CD4-positive, alpha-beta T cell treated with Interleukin-6 for 4 hours (primary cell): ENCODE measurements at regions not wholly inside any gene's neighbourhood (a gene's known extent, or its start where the extent isn't known, plus 50 kb on each side); places are given as distances from the start of the nearest gene placed in this dataset.

ENCODE experiments used
- DNase-seq: peaks from one replicate; pipeline ENCODE4 v3.0.0-alpha.2; 2020; ENCODE audit warnings: mixed read lengths

DNA sequence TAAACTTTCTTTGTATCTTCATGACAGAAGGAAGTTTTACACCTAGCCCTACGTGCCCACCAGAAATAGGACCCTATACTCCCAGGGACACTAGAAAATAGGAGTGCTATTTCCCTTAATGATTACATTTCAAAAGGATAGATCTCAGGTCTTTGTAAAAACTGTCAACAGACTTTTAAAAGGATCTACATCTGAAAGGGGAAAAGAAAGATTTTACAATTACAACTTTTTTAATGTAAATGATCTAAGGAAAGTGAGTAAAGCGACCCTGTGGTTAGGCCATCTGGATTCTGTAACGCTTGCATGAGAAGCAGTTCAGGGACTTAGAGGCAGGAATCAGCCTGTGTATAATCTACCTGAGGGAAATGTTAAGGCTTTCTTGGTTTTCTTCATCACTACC lies 431.8 kb upstream of the MC4R start:
- no peak for DNase-seq

DNA sequence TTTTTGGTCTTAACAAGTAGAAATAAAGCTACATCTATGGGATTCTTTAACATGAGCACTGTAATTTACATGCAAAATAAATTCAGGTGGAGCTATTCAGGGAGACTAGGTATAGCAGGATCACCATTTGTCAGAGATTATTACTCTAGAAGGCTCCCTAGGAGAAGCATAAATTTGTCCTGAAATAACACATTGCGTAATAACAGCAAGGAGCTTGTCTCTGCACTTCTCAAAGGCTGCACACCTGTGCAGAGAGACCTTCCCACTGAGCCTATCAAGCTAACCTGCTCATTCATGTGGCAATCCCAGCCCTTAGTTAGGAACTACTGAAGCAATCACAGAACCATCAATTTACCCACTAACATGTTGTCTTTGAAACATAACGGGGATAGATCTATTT lies 437.4 kb upstream of the MC4R start:
- DNase-seq = no peak

DNA sequence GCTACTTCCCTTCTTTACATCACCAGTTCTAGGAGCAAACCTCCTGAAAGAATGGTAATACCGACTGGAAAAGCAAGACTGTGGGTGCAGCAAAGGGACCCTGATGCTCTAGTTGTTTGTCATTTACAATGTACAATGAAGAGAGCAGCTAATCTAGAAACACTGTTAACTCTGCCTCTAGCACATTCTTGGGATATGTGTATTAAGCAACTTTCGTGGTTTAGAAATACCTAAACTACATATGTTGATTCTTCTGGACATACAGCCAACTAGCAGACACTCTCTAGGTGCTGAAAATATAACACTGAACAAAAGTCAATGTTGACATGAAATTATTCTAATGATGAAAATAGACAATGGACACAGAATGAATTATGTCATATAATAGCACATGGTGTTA lies 440.3 kb upstream of the MC4R start:
- DNase-seq = no peak

DNA sequence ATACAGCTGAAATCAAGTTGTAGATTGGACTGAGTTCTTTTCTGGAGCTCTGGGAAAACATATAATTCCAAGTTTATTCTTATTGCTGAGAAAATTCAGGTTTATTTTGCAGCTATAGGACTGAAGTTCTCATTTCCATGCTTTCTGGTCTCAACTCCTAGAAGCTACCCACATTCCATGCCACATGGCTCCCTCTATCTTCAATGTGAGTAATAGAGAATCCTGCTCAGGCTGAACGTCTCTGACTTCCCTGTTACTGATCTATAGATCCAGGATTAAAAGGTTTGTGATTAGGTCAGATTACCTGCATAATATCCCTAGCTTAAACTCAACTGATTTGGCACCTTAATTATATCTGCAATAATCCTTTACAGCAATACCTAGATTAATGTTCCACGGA lies 453.8 kb upstream of the MC4R start:
- DNase-seq = no peak

DNA sequence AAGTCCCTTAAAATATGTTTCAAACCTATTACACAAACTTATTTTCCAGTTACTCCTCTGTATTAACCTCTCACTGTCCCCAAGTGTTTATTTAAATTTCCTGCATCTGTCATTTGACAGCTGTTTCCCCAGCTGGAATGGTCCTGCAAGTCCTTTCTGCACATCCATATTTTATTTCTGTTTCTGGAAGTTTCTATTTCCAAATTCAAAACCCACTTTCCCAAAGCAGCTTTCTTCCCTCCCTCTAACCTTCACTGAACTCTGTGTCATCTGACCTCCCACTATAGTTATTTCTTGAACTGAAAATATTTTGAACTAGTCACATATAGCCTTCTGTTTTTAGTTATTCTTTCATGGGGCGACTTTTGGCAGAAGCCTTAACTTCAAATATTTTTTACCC lies 459.4 kb upstream of the MC4R start:
- no peak for DNase-seq

GRCh38 chr18:60838677-60839076 lies 466.1 kb upstream of the MC4R start:
- DNase-seq = no peak

DNA sequence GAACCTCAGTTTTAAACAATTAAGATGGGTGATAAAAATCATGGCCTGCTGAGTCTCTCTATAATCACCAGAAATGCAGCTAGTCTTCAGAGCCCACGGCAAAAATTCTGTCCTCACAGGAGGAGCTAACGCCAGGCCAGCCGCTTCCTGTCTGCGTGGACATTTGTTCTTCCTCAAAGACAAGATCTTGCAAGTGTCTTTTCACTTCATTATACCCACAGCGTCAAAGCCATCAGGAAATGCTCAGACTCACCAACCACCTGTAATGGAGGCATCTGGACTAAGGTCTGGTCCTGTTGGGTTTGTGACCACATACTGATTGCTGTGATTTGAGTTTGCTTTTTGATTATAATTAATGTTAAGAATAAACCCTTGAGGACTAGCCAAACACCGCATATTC lies 473.8 kb upstream of the MC4R start:
- DNase-seq = no peak

- no peak for DNase-seq
These were observed 474.9 kb upstream of the MC4R start for GRCh38 chr18:60847517-60847916.

DNA sequence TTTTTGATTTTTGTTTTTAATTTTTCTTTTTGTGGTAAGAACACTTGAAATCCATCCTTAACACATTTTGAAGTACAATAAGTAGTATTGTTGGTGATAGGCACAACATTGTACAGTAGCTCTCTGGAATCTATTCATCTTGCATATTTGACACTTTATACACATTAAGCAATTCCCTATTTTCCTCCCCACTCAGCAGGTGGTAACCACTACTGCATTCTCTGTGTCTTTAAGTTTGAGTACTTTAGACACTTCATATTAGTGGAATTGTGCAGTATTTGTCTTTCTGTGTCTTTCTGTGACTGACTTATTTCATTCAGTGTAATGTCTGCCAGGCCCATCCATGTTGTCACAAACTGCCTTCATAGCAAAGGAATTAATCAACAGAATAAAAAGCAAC lies 471.7 kb upstream of the CDH20 start:
- no peak for DNase-seq

DNA sequence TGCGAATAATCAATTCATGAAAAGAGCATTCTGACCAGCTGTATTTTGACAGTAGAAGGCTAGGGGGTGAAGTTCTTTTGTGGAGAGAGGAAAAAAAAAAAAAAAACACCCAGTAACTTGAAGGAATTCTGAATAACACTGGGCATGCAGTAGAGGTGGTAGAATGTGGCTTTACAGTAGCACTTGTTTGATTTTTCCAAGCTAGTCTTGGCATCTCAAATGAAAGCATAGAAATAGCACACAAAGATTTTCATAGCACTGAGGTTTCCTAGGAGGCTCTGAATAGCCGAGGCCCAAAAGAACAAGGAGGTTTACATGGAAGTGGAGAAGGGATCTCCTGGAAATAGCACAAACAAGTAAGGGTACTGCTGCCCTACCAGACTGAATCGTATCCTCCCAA lies 470.2 kb upstream of the CDH20 start:
- DNase-seq = no peak

GRCh38 chr18:60865801-60866200 lies 467.4 kb upstream of the CDH20 start:
- DNase-seq = no peak

- no peak for DNase-seq
These were observed 462.7 kb upstream of the CDH20 start for GRCh38 chr18:60870261-60871153.

DNA sequence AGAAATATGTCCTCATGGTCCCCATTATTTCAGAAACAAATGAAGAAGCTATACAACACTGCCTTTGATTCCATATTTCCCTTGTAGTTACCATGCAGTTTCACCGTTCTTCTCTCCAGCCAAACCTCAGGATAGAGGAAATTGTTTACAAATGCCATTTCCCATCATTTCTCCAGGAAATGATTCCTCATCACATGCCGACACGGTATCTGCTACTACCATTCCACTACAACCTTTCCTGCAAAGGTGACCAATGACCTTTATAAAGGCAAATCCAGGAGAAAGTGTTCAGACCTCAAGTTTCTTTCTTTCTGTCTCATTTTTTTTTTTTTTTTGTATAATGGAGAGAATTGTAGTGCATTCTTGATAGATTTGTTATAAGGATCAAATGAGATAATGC lies 460.8 kb upstream of the CDH20 start:
- no peak for DNase-seq

- no peak for DNase-seq
These were observed 459.5 kb upstream of the CDH20 start for GRCh38 chr18:60873708-60874107.

GRCh38 chr18:60875957-60876507 lies 457.2 kb upstream of the CDH20 start:
- DNase-seq = no peak

GRCh38 chr18:60880184-60880583 lies 453.0 kb upstream of the CDH20 start:
- DNase-seq = no peak

DNA sequence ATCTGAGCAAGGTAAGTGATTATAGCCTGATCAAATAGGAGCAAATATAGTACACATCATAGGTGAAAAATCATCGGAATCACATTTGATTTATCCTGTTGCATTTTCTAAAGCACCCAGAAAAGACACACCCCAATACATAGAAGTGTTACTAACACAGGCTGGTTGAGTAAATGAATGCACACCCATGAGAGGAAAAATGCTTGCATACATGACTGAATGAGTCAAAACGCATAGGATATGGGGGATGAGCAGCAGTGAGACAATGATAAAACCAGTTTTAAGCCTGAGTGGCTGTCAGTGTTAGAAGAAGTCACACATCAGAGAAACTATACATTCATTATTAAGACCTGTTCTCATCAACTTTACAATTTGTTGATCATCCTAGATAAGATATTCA lies 449.6 kb upstream of the CDH20 start:
- DNase-seq = no peak

DNA sequence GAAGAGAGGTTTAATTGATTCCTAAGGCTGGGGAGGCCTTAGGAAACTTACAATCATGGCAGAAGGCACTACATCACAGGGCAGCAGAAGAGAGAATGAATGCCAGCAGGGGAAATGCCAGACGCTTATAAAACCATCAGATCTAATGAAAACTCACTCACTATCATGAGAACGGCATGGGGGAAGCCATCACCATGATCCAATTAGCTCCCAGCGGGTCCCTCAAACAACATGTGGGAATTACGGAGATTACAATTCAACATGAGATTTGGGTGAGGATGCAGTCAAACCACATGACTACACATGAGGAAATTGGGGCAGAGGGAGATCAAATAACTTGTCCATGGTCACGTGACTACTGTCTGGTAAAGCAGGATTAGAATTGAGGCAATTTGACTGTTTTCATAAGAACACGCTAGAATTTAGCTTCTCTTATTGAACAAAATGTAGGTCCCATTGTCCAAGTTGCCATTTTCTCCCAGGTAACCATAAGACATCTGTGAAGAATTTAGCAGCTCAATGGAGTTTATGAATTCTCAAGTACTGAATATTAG lies 445.1 kb upstream of the CDH20 start:
- no peak for DNase-seq

DNA sequence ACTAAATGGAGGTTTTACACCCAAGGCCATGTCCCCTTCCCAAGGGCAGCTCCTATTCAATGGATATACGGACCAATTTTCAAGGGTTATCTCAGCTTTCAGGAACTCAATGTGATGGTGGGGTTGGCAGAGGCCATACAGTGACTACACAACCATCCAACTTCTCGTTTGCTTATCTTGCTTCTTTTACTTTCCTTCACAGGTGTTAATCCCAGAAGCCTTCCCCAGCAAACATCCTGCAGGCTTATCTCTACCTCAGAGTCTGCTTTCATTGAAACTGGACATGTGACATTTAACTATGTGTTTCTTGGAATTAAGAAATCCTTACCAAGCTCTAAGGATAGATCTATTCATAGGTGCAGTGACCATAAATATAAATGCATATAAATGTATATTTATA lies 443.8 kb upstream of the CDH20 start:
- DNase-seq = no peak

GRCh38 chr18:60891936-60892335 lies 441.3 kb upstream of the CDH20 start:
- DNase-seq = no peak

DNA sequence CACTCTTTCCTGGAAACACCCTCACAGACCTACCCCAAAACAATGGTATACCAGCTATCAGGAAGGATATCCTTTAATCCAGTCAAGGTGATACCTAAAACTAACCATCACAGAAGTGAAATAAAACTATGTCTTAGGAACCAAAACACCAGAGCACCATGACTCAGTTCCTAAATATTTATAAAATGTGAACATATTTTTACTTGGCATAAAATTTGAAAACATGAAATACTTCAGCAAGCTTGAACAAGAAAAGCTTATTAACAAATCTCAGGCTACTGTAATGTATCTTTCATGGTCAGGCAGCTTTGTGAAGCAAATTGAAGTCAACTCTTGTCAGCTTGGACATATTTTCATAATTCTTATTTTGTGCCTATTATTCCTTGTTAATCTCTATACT lies 440.8 kb upstream of the CDH20 start:
- no peak for DNase-seq

DNA sequence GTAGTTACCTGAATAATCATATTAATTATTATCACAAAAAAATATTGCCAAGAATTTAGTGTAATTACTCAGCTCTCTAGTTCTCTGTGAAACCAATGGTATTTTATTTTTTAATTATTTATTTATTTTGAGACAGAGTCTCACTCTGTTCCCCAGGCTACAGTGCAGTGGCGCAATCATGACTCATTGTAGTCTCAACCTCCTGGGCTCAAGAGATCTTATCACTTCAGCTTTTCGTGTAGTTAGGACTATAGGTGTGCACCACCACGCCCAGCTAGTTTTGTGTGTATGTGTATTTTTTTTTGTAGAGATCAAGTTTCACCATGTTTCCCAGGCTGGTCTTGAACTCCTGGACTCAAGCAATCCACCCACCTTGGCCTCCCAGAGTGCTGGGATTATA lies 440.4 kb upstream of the CDH20 start:
- DNase-seq = no peak

GRCh38 chr18:60893355-60894097 lies 439.7 kb upstream of the CDH20 start:
- no peak for DNase-seq
